ENCODE measurements at regions not wholly inside any gene's neighbourhood (a gene's known extent, or its start where the extent isn't known, plus 50 kb on each side); places are given as distances from the start of the nearest gene placed in this dataset.

GRCh38 chr1:34366875-34367624, 190.3 kb downstream of the C1orf94 start:
- no peak for TF ChIP-seq CTCF (optimal IDR thresholded peaks at IDR 0.05 in 1 of 3, IDR thresholded peaks at IDR 0.05 in 1 of 3, conservative IDR thresholded peaks at IDR 0.05 in 1 of 3; ENCODE audit: extremely low read depth in 1 of 3, insufficient read depth in 2 of 3, low read length in 3 of 3)
- TF ChIP-seq EZH2 (IDR thresholded peaks at IDR 0.05; ENCODE audit: low read length): no peak
- Histone ChIP-seq H3K4me1 (ENCODE audit: control insufficient read depth, extremely low read depth, insufficient read depth, low read length) (no peaks in the 10 kb centered on the region), H3K4me2 (ENCODE audit: control insufficient read depth, extremely low read depth, insufficient read depth, low read depth, low read length) (no peak overlapping the region), H3K4me3 (ENCODE audit: control insufficient read depth in 2 of 3, extremely low read depth in 1 of 3, insufficient read depth in 2 of 3, low read depth in 1 of 3, low read length in 3 of 3) (no peak overlapping the region), H4K20me1 (ENCODE audit: control insufficient read depth, extremely low read depth, insufficient read depth, low read length) (no peaks in the 10 kb centered on the region), H3K36me3 (ENCODE audit: control insufficient read depth in 2 of 2, extremely low read depth in 1 of 2, insufficient read depth in 2 of 2, low read length in 2 of 2) (no peaks in the 10 kb centered on the region), H3K9ac (ENCODE audit: control insufficient read depth, extremely low read depth, insufficient read depth, low read length) (no peak overlapping the region), H2AFZ (ENCODE audit: control insufficient read depth, low read length) (no peak overlapping the region), H3K9me3 (ENCODE audit: control insufficient read depth, low read depth, low read length) (no peaks in the 10 kb centered on the region), H3K27ac (ENCODE audit: control insufficient read depth, insufficient read depth, low read length) (no peak overlapping the region), H3K9me1 (ENCODE audit: control insufficient read depth, extremely low read depth, insufficient read depth, low read length) (no peaks in the 10 kb centered on the region), H3K79me2 (ENCODE audit: control insufficient read depth, insufficient read depth, low read length) (no peaks in the 10 kb centered on the region), H3K27me3 (ENCODE audit: control insufficient read depth, extremely low read depth, insufficient read depth, low read length) (peaks cover 5% of the 10 kb centered on the region)
- dilution Hi-C loops (cut with MboI; ENCODE audit: extremely low pct_ligation_motif_present, low sequenced_read_pairs): no loop called here
- no peak for DNase-seq (ENCODE audit: low read depth, low spot score)
- no peak for FAIRE-seq

DNA sequence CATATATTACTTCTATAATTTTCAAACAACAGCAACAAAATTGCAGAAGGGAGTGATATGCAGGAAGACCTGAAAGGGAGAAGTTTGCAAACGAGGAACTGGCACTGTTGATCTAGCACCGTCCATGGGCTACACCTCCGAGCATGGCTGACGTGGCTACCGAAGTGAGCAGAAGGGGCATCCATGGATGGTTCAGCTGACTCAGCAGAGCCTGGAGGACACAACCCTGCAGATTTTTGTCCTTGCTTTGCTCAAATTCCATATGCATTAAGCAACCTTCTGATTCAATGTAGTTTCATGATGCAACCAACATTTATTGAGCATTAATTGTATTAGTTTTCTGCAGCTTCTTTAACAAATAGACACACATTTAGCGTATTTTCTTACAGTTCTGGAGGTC, 191.2 kb downstream of the C1orf94 start:
- Histone ChIP-seq H3K36me3 (ENCODE audit: control insufficient read depth in 2 of 2, extremely low read depth in 1 of 2, insufficient read depth in 2 of 2, low read length in 2 of 2) (no peaks in the 10 kb centered on the region), H3K4me3 (ENCODE audit: control insufficient read depth in 2 of 3, extremely low read depth in 1 of 3, insufficient read depth in 2 of 3, low read depth in 1 of 3, low read length in 3 of 3) (no peak overlapping the region), H3K9ac (ENCODE audit: control insufficient read depth, extremely low read depth, insufficient read depth, low read length) (no peak overlapping the region), H3K9me1 (ENCODE audit: control insufficient read depth, extremely low read depth, insufficient read depth, low read length) (no peaks in the 10 kb centered on the region), H3K4me2 (ENCODE audit: control insufficient read depth, extremely low read depth, insufficient read depth, low read depth, low read length) (no peak overlapping the region), H3K27me3 (ENCODE audit: control insufficient read depth, extremely low read depth, insufficient read depth, low read length) (peaks cover 5% of the 10 kb centered on the region), H3K79me2 (ENCODE audit: control insufficient read depth, insufficient read depth, low read length) (no peaks in the 10 kb centered on the region), H4K20me1 (ENCODE audit: control insufficient read depth, extremely low read depth, insufficient read depth, low read length) (no peaks in the 10 kb centered on the region), H2AFZ (ENCODE audit: control insufficient read depth, low read length) (no peak overlapping the region), H3K9me3 (ENCODE audit: control insufficient read depth, low read depth, low read length) (no peaks in the 10 kb centered on the region), H3K4me1 (ENCODE audit: control insufficient read depth, extremely low read depth, insufficient read depth, low read length) (no peaks in the 10 kb centered on the region), H3K27ac (ENCODE audit: control insufficient read depth, insufficient read depth, low read length) (no peak overlapping the region)
- TF ChIP-seq EZH2 (IDR thresholded peaks at IDR 0.05; ENCODE audit: low read length): no peak
- no peak for TF ChIP-seq CTCF (optimal IDR thresholded peaks at IDR 0.05 in 1 of 3, IDR thresholded peaks at IDR 0.05 in 1 of 3, conservative IDR thresholded peaks at IDR 0.05 in 1 of 3; ENCODE audit: extremely low read depth in 1 of 3, insufficient read depth in 2 of 3, low read length in 3 of 3)
- DNase-seq (ENCODE audit: low read depth, low spot score) (no peak), FAIRE-seq (no peak)
- dilution Hi-C loops (cut with MboI; ENCODE audit: extremely low pct_ligation_motif_present, low sequenced_read_pairs): no loop called here
